ENCODE measurements at regions not wholly inside any gene's neighbourhood (a gene's known extent, or its start where the extent isn't known, plus 50 kb on each side); places are given as distances from the start of the nearest gene placed in this dataset.

GRCh38 chr16:51030516-51030915 lies 120.6 kb downstream of the SALL1 start:
- peaks cover 8% of the 10 kb centered on the region for H3K4me1 Mint-ChIP-seq
- no peaks in the 10 kb centered on the region for H3K27me3 Mint-ChIP-seq (ENCODE audit: low read depth)
- DNase-seq (ENCODE audit: low read depth, low spot score), result no peak
- TF ChIP-seq, protein P1, sequence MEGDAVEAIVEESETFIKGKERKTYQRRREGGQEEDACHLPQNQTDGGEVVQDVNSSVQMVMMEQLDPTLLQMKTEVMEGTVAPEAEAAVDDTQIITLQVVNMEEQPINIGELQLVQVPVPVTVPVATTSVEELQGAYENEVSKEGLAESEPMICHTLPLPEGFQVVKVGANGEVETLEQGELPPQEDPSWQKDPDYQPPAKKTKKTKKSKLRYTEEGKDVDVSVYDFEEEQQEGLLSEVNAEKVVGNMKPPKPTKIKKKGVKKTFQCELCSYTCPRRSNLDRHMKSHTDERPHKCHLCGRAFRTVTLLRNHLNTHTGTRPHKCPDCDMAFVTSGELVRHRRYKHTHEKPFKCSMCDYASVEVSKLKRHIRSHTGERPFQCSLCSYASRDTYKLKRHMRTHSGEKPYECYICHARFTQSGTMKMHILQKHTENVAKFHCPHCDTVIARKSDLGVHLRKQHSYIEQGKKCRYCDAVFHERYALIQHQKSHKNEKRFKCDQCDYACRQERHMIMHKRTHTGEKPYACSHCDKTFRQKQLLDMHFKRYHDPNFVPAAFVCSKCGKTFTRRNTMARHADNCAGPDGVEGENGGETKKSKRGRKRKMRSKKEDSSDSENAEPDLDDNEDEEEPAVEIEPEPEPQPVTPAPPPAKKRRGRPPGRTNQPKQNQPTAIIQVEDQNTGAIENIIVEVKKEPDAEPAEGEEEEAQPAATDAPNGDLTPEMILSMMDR (conservative IDR thresholded peaks at IDR 0.05), result no peak
- no peak overlapping the region for H3K4me3 Mint-ChIP-seq
- H3K9me3 Mint-ChIP-seq, result peaks cover 2% of the 10 kb centered on the region
- no peak overlapping the region for H3K27ac Mint-ChIP-seq (ENCODE audit: unreplicated experiment)
- no peaks in the 10 kb centered on the region for H3K36me3 Mint-ChIP-seq (ENCODE audit: low read depth)

GRCh38 chr16:51025588-51026290 lies 125.3 kb downstream of the SALL1 start:
- H3K36me3 Mint-ChIP-seq (ENCODE audit: low read depth), result no peaks in the 10 kb centered on the region
- TF ChIP-seq, protein P1 (conservative IDR thresholded peaks at IDR 0.05), result no peak

DNA sequence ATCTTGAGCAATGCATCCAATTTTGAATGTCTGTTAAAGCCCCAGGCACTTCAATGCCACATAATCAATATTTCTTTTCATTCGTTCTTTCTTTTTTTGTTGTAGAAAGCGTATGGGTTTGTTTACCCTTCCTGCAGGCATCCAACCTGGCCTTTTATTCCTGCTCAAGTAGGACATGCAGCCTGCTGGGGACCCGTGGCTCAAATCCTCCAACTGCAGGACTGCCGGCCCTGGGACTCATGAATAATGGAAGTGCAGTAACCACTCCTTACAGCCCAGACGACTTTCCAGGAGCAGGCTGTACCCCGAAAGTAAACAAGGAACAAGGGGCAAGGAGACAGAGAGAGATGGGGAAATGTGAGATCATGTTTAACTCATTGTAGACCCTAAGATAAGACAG lies 126.4 kb downstream of the SALL1 start:
- Mint-ChIP-seq H3K27ac (ENCODE audit: unreplicated experiment) (no peak overlapping the region), H3K36me3 (ENCODE audit: low read depth) (no peaks in the 10 kb centered on the region), H3K4me1 (peaks cover 30% of the 10 kb centered on the region), H3K27me3 (ENCODE audit: low read depth) (no peaks in the 10 kb centered on the region), H3K4me3 (no peak overlapping the region), H3K9me3 (peaks cover 2% of the 10 kb centered on the region)
- no peak for DNase-seq (ENCODE audit: low read depth, low spot score)
- TF ChIP-seq, protein P1 (conservative IDR thresholded peaks at IDR 0.05), result no peak

More at GRCh38 chr16:51025588-51026290, 125.3 kb downstream of the SALL1 start:
- Mint-ChIP-seq H3K4me3 (no peak overlapping the region), H3K4me1 (peaks cover 30% of the 10 kb centered on the region), H3K27me3 (ENCODE audit: low read depth) (no peaks in the 10 kb centered on the region), H3K27ac (ENCODE audit: unreplicated experiment) (no peak overlapping the region), H3K9me3 (peaks cover 2% of the 10 kb centered on the region)
- DNase-seq (ENCODE audit: low read depth, low spot score), result no peak

GRCh38 chr16:51022955-51023354 lies 128.1 kb downstream of the SALL1 start:
- H3K4me1 Mint-ChIP-seq, result peaks cover 30% of the 10 kb centered on the region
- no peaks in the 10 kb centered on the region for H3K36me3 Mint-ChIP-seq (ENCODE audit: low read depth)
- H3K27ac Mint-ChIP-seq (ENCODE audit: unreplicated experiment), result no peak overlapping the region
- no peaks in the 10 kb centered on the region for H3K9me3 Mint-ChIP-seq
- no peak overlapping the region for H3K4me3 Mint-ChIP-seq
- TF ChIP-seq, protein P1 (conservative IDR thresholded peaks at IDR 0.05), result no peak
- no peak for DNase-seq (ENCODE audit: low read depth, low spot score)
- H3K27me3 Mint-ChIP-seq (ENCODE audit: low read depth), result no peaks in the 10 kb centered on the region

- Mint-ChIP-seq H3K4me3 (no peak overlapping the region), H3K4me1 (peaks cover 26% of the 10 kb centered on the region), H3K27me3 (ENCODE audit: low read depth) (no peaks in the 10 kb centered on the region), H3K9me3 (no peaks in the 10 kb centered on the region), H3K27ac (ENCODE audit: unreplicated experiment) (no peak overlapping the region), H3K36me3 (ENCODE audit: low read depth) (no peaks in the 10 kb centered on the region)
- DNase-seq (ENCODE audit: low read depth, low spot score), result no peak
- TF ChIP-seq, protein P1 (conservative IDR thresholded peaks at IDR 0.05), result no peak
These were observed 131.5 kb downstream of the SALL1 start for GRCh38 chr16:51019617-51020016.

Measured in neural crest cell (in vitro differentiated cells).